Stimulated activated CD8-positive, alpha-beta memory T cell treated with anti-CD3 and anti-CD28 coated beads, Interleukin-2, amount 100 ng/mL, for 48 hours (primary cell): ENCODE measurements at regions not wholly inside any gene's neighbourhood (a gene's known extent, or its start where the extent isn't known, plus 50 kb on each side); places are given as distances from the start of the nearest gene placed in this dataset.
"Not testable (repeated sequence)": the region's sequence is repeated elsewhere in the genome, so short reads cannot be mapped to it uniquely, and the experiment has no call there.

Source experiments
- DNase-seq, 2 donors: peaks; one replicate each; pipeline ENCODE4 v3.0.0-alpha.2; 2020; ENCODE audit warnings: low read depth in 2 of 2

DNA sequence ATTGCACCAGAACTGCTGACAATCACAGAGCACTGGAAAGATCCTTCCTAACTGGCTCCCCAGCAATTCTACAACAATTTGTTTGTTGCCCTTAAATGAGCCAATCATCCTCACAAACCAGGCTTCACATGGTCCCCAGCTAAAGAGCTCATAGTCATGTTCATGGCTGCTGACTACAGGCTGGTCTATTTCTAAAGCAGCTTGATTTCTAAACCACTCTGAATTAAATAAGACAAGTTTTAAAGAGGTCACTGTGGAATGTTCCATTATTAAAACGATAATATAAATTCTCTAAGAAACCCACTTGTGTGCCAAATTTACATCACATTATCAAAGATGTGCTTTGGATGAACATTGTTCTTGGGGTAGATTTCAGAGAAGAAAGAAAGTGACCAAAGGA is 110.7 kb downstream of the COPS8 start:
- no peak for DNase-seq

DNA sequence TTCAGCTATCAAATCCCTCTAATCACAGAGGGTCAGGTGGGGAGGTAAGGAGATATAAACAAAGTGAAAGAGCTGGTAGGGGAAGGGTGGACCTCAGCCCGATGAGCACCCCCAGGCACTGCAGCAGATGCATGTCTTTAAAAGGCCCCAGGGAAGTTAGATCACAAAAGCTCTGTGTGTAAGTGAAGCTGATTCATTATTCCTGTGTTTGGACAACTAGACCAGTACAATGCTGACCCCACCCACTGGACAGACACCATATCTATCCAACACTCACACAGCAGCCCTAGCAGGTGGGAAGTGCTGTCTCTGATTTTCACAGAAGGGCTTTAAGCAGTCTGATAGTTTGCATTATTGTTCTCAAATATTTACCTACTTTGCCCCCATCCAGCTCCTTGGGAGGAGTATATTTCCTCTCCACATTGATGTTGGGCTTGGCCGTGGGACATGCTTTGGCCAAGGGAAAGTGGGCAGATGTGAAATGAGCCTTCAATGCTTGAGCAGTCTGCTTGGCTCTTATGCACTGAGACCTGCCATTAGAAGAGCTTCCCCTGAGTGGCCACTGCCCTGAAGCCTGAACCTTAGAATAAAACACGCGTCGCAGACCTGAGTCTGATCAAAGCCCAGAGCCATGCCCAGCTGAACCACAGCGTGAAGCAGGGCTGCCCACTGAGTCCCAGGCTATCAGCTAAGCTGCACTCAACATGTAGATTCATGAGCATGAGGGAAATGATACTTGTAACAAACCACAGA is 111.4 kb downstream of the COPS8 start:
- DNase-seq: no peak

DNA sequence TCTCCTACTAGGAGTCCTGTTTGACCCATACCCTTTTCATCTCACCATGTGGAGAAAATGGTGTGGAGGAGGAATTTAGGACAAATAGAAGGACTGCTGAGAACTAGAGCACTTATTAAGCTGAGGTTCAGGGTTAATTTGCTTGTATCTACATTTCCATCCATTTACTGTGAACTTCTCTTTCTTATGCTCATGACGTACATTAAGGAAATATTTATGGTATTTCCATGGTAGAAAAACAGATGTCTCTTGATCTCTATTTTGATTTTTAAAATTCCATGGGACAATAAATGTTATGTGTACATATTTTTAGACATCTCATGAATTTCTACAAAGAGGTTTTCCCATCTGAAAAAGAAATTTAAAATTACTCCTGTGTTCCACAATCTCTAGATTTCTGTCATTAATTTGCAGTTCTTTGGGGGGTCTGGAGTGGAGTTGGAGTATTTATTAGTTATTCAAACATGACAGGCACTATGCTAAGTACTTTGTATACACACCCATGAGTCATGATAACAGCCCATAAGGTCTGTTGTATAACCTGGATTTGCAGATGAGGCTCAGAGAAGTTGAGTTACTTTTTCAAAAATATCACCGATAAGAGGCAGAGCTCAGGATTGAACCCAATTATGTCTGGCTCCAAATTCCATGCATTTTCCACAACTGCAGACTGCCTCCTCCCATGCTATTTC is 112.6 kb downstream of the COPS8 start:
- DNase-seq: no peak

DNA sequence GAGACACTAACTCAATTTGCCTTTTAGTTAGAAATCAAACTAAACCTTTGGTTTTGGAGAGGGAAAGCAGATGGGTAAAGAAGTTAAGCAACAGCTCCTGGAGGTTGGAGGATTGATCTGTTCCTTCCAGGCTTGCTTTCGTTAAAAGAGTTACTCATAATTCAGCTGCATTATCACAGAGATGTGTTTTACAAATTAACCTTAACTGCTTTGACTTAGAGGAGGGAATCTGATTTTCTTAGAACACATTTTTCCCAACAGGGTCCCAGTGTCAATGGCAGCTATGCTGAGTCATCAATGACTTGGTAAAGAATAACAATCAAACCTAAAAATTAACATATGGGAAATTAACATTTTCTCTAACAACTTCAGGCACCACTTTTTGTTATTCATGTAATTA is 113.4 kb downstream of the COPS8 start:
- DNase-seq: no peak

DNA sequence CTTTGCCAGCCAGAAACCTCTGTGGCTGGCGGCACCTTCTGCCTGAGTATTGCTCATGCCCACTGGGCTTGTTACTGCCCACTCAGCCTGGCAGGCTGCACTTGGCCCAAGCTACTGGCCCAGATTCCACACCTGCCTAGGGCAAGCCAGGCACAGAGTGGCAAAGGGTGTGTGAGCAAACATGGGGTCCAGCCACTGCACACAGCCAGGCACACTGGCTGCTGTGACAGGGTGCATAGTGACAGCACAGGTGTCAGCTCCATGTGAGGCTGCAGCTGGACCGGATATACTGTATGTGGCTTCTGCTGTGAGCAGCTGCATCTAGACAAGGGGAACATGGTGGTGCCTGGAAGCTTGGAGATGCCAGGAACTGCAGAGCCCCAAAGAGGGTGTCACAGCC is 113.9 kb downstream of the COPS8 start:
- no peak for DNase-seq

DNA sequence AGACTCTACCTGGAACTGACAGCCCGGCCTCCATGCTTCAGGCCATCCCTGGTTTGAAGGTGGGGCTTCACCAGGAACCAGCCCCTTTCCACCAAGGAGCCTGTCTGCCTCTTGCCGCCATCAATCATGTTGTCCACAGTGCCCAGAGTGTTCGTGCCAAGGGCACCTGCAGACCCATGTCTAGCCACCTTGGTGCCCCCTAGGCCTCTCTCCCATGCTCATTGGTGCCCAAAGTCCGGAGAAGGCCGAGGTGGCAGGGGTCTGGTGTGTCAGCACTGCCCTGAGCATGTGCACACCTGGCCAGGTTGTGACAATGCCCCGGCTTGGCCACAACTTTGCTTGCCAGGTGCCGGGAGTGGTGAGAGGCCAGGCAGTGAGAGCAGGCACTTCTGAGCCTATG is 114.8 kb downstream of the COPS8 start:
- DNase-seq: no peak

DNA sequence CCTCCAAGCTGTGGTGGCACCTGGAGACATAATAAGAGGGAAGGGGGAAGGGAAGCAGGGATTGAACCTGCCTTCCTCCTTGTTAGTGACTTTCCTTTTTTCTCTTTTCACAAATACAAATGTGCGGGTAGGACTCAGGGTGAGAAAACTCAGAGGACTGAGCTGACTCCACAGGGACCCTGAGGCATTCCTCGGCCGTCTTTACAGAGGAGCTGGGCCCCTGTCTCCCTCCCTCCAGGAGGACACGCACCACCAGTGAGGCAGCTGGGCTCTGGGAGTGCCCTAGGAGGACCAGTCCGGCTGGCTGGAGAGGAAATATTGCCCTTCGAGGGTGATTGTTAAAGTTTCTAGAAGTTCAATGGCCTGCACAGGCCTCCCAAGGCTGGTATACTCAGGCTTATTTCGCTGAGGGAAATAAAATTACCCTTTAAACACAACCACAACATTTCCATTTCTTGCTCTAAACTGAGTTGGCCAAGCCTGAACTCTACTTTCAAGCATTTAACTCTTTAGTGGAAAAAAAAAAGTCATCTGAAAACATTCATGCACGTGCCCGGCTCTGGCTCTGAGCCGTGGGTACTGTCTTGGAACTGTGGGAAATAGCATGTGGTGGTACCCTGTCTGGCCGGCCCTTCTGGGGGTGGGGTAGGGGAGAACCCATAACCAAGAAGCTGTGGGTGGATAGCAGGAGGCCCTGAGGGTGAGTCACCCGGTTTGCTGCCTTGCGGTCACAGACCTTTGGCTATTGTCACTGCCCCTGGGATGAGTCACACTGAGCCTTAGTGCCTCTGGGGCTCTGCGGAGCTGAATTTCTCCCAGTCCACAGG is 116.0 kb downstream of the COPS8 start:
- peak in 1 of 2 donors; percentile 30 for DNase-seq

DNA sequence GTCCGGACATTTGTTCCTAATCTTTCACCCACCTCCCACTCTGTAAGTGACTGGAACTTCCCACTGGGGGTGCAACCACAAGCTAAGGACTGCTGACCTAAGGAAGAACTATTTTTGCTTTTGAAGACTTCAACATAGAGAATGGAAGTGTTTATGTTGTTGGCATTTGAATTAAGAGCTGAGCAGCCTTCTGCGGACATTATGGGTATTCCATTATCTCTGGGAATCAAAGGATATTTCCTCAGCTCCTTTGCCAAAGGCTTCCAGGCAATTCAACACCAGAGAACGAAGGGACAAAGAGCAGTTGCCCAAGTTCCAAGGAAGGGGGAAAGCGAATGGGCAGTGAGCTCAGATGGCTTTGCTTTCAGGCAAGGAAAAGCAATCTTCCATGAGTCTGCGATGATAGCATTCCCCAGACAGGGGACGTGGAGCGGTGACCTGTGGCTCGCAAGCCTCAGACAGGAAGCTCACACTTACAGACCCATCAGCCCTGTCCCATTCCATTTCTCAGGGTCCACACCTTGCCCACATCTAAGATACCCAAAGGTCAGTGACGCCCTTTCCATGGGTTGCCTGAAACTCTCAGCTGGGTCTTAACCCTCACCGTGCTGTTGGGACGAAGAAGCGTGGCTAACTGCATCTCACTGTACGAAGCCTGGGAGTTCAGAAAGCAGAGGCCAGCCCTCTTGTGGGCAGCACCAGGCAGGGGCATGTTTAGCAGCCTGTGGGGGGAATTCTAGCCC is 116.8 kb downstream of the COPS8 start:
- no peak for DNase-seq

DNA sequence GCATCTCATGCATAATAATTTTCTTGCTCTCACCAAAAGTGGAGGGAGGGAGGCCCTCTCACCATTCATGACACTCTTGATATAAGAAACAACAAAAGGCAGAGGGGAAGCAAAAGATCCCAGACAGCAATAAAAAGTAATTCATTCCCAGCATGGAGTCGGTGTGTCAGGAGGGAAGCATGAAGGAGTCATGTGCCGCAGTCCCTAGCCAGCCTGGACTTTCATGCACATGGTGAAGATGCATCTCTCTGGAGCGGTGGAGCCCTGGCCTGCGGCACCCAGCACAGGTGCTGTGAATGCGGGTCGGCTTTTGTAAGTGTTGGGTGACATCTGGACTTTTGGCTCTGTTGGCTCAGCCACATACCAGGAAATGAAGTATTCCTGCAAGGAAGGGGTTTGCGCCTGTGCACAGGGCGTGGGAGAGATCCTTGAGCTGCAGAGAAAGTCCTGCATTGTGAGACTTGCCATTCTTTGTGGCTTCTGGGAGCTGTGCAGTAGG is 119.4 kb downstream of the COPS8 start:
- no peak for DNase-seq

DNA sequence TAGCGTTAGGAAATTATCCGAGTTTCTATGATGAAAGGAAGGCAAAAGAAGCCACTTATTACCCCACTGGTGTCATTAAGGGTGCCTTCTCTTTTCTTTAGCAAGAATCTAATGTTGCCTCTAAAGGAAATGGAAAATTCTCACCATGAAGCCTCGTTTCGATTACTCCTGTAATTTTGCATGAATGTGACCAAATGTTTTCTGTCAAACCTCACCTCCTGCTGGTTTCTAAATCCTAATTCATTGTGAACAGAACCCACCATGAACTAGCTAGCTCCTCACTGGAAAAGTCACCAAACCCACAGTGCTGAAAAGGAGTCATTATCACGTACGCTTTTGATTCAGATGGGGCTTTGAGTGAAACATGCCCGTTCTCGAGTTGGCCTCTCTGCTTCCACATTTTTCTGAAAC is 119.9 kb downstream of the COPS8 start:
- no peak for DNase-seq

DNA sequence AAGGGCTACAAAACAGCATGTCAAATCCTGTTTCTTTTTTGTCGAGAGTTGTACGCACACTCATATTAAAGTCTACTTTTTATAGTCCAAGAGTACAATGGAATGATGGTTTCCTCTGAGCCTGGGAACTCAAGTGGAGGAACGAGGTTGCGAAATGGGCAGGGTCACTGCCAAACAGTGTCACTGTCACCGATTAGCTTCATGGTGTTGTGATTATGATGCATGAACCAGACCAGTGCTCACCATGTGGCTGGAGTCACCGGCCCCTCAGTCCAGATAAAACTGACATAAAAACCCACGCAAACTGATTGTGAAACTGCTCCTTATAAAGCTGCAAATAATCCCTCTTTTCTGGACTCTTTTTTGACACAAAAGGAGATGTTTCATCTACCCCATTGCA is 122.0 kb downstream of the COPS8 start:
- no peak for DNase-seq

DNA sequence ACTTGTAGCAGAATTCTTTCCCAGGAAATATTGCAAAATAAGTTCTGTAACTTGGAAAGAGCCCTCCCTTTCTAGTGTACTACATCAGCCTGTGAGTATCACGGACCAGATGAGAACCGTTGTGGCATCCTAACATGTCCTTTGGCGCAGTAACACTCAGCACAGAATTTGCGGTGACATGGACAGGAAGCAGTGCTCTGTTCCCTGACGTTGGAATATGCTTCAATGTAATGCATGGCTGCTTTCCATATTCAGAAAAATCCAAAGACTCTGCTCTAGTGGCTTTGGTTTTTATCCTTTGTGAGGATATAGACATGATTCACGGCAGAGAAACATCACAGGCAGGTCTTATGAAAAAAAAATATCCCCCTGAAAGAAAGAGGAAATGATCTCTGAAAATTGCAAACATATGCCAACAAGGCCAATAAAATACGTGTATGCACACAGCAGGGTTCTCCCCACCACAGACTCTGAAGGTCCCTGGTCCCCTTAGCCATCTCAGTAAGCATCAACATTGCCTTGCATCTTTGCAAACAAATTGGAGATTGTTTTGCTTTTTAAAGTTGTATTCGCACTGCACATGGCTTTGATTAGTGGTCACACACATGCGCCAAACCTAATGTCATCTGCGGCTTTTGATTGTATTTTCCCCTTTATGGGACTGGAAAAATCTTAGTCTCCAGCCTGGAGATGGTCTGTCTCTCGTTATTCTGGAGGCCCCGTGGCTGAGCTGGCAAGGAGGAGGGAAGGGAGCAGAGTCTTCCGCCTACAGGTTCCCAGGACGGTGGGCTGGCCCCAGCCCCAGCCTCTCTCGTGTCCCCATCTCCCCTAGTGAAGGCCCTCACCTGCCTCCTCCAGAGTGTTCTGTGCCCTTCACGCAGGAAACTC is 122.9 kb downstream of the COPS8 start:
- no peak for DNase-seq

DNA sequence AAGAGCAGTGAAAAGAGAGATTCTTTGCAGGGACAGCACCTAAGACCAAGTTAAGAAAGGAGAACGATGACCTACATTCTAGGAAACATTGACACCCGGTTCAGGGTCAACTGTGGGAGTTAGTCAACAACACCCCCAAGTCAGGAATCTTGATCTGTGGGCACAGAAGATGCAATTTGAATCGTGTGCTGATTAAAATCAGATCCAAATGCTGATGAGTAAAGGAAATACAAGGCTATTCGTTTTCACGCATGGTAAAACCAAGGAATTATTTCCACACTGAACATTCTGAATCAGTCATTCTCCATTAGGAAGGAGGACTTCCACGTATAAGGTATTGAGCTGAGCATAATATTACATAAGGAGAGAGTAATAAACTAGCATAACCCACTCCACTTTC is 124.2 kb downstream of the COPS8 start:
- DNase-seq: no peak

DNA sequence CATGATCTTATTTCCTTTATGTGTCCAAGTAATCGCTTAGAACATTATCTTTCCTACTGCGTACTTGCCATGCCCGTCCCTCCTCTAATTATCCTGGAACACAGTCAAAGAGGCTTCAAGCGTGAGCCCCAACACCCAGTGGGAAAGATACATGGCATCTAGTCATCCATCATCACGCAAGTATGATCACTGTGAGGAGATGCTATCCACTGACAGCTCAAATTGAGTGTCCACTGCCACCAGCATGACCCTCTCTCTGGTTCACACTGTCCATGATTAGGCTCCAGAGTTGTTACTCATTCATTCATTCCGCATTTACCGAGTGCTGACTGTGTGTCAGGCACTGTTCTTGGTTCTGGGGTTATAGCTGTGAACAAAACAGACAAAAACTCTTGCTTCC is 124.6 kb downstream of the COPS8 start:
- DNase-seq: no peak

DNA sequence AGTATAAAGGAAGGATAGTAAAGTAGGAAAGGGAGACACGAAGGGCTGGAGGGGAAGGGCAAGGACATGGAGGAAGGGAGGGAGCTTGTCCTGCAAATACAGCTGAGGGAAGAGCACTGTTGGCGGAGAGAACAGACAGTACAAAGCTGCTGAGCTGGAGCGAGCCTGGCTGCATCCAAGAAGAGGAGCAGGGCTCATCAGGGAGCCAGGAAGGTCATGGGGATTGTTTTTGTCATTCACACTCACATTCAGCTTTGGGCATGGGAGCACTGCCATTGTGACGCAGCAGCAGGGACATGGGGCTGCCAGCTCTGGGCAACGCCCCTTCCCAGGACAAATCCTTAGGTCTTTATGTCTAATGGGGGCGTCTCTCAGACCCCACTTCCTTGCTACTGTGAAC is 125.1 kb downstream of the COPS8 start:
- no peak for DNase-seq

DNA sequence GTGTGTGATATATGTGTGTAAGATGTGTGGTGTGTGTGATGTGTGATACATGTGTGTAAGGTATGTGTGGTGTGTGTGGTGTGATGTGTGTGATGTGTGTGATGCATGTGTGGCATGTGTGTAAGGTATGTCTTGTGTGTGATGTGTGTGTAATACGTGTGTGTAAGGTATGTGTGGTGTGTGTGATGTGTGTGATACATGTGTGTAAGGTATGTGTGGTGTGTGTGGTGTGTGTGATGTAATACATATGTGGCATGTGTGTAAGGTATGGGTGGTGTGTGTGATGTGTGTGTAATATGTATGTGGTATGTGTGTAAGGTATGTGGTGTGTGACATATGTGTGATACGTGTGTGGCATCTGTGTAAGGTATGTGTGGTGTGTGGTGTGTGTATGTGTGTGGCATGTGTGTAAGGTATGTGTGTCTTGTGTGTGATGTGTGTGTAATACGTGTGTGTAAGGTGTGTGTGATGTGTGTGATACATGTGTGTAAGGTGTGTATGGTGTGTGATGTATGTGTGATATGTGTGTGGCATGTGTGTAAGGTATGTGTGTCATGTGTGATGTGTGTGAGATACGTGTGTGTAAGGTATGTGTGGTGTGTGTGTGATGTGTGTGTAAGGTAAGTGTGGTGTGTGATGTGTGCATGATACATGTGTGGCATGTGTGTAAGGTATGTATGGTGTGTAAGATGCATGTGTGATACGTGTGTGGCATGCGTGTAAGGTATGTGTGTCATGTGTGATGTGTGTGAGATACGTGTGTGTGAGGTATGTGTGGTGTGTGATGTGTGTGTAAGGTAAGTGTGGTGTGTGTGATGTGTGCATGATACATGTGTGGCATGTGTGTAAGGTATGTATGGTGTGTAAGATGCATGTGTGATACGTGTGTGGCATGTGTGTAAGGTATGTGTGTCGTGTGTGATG is 126.9 kb downstream of the COPS8 start:
- DNase-seq: not testable (repeated sequence)

DNA sequence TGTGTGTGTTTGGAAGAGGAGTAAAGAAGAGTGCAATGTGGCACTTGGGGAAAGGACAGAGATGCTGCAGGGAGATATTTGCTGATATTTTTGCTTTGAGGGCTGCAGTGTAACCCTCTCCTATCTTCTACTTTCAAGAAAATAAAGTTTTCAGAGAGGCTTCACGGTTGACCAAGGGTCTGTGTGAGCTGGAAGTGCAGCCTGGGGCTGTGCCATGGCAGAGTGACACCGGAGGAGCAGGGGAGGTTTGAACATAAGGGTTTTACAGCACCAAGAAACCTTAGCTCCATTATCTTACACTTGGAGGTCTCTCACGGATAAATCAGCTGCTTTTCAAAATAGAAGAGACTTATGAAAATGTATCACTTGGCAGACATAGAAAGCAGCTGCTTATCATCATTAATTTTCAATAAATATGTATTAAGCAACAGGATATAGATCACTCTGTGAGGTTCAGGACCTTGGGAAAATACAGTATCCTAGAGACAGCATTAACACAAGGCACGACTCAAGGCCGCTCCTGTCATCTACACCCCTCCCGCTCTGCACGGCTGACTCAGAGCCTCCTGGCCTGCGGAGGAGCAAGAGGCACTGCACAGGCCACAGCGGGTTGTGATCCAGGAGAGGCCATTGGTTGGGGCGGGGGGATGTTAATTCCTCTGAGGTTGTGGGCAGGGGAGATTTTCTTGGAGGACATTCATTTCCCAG is 127.8 kb downstream of the COPS8 start:
- no peak for DNase-seq

DNA sequence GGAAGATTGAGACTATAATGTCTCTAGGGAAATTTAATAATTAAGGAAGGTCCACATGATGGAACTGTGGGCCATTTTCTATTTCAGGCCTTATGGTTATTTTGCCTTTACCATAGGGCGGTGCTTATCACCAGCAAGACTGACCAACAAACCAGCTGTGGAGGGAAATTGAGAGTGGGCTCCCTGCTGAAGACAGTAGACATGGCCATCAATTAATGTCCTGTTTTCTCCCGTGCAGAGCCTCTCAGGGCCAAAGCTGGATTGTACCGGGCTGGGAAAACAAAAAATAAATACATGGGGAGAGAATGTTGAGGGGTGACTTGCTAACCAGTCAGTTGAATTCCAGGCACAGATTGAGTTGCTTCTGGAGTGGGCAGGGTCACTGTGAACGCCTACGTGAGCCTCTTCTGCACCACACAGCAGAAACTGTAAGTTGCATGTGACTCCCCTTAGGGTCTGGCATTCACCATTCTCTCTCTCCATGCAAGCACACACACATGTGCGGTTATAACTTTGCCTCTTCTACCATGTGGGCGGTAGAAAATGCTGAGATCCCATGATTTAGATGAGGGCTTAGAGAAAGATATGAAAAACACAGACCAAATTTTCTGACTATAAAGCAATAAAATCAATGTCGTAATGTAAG is 128.5 kb downstream of the COPS8 start:
- no peak for DNase-seq

DNA sequence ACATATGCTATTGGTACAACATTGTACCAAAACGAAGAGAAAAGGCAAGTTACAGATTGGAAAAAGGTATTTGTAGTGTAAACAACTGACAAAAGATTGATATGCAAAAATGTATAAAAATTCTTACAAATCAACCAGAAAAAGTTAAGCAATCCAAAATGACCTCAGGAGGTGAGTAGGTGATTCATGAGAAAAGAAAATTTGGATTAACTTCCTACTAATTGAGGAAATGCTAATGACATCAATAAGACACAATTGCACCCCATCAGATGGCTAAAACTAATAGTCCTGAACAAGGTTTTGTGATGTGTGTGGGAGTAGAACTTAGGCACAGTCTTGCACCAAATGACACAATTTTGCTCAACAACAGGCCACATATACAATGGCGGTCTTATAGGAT is 129.3 kb downstream of the COPS8 start:
- DNase-seq: no peak
